H1 (cell line): ENCODE measurements at regions not wholly inside any gene's neighbourhood (a gene's known extent, or its start where the extent isn't known, plus 50 kb on each side); places are given as distances from the start of the nearest gene placed in this dataset.

Experiments
- CTCF ChIA-PET: fragments of 300-600 bp; sonication (Branson Sonifier 250); formaldehyde crosslinking; loops from one replicate; lab custom pipeline; 2021; ENCODE audit not compliant: partially characterized antibody; lab: Charles Lee
- POLR2A ChIA-PET: fragments of 300-600 bp; sonication (Branson Sonifier 250); formaldehyde crosslinking; loops from one replicate; lab custom pipeline; 2021; ENCODE audit warnings: inconsistent platforms; ENCODE audit not compliant: partially characterized antibody; lab: Charles Lee
- DNase-seq, 2 experiments: peaks; one replicate each; pipeline versions ENCODE4 v3.0.0 to v3.0.0-alpha.2; 2010 to 2022; ENCODE audit warnings: low spot score in 2 of 2, low read depth in 1 of 2, mixed read lengths in 1 of 2
- FAIRE-seq: peaks from 2 replicates; lab custom pipeline; 2011; peaks lifted over from hg19 to GRCh38; lab: Jason Lieb, UNC
- H2AFZ ChIP-seq: 2 replicates; pipeline ENCODE4 v1.8.1; 2012; ENCODE audit warnings: low read length, inconsistent platforms
- H2AK5ac ChIP-seq: 2 replicates; pipeline ENCODE4 v1.6.1; 2013; ENCODE audit warnings: low read depth, low read length
- H2BK120ac ChIP-seq: replicated peaks from 2 replicates; pipeline ENCODE3; 2013; ENCODE audit warnings: low read depth, low read length, inconsistent platforms
- H2BK12ac ChIP-seq: 2 replicates; pipeline ENCODE4 v1.6.1; 2013; ENCODE audit warnings: low read depth, low read length
- H2BK15ac ChIP-seq: 2 replicates; pipeline ENCODE4 v1.6.1; 2013; ENCODE audit warnings: low read length
- H2BK20ac ChIP-seq: 2 replicates; pipeline ENCODE4 v1.6.1; 2013; ENCODE audit warnings: low read length
- H2BK5ac ChIP-seq: 2 replicates; pipeline ENCODE4 v1.6.1; 2013; ENCODE audit warnings: low read depth, low read length
- H3K14ac ChIP-seq: 2 replicates; pipeline ENCODE4 v1.6.1; 2013; ENCODE audit warnings: inconsistent platforms; ENCODE audit not compliant: insufficient read length
- H3K18ac ChIP-seq: 2 replicates; pipeline ENCODE4 v1.6.1; 2013; ENCODE audit warnings: low read length; ENCODE audit errors: extremely low read depth
- H3K23ac ChIP-seq: 2 replicates; pipeline ENCODE4 v1.6.1; 2013; ENCODE audit warnings: inconsistent platforms; ENCODE audit not compliant: insufficient read length
- H3K23me2 ChIP-seq: 2 replicates; pipeline ENCODE4 v1.6.1; 2013; ENCODE audit warnings: low read depth, low read length
- H3K27ac ChIP-seq: 2 replicates; pipeline ENCODE4 v1.6.1; 2011; ENCODE audit warnings: low read depth, low read length, inconsistent platforms
- H3K27me3 ChIP-seq, 4 experiments: replicated peaks in 1 of 4; 1 replicate in 1 of 4; 2 replicates in 3 of 4; pipeline versions ENCODE4 v1.6.1 to v1.8.1; 2011 to 2013; ENCODE audit warnings: low read length in 3 of 4, mild to moderate bottlenecking in 3 of 4, inconsistent platforms in 2 of 4, mixed read lengths in 2 of 4, moderate library complexity in 1 of 4; ENCODE audit not compliant: control insufficient read depth in 3 of 4, insufficient read depth in 3 of 4; ENCODE audit errors: extremely low read depth in 1 of 4
- H3K36me3 ChIP-seq, 4 experiments: 2 replicates each; pipeline versions ENCODE4 v1.6.1 to v1.8.1; 2011 to 2013; ENCODE audit warnings: mild to moderate bottlenecking in 4 of 4, low read length in 3 of 4, moderate library complexity in 2 of 4, control low read depth in 1 of 4, inconsistent platforms in 1 of 4; ENCODE audit not compliant: insufficient read depth in 4 of 4, control insufficient read depth in 2 of 4
- H3K4ac ChIP-seq: replicated peaks from 2 replicates; pipeline ENCODE3; 2013; ENCODE audit warnings: low read length, low read depth, mixed read lengths, inconsistent platforms; ENCODE audit not compliant: insufficient read length
- H3K4me1 ChIP-seq, 4 experiments: replicated peaks in 1 of 4; 1 replicate in 1 of 4; 2 replicates in 3 of 4; pipeline versions ENCODE4 v1.6.1 to v1.8.1; 2011 to 2013; ENCODE audit warnings: low read length in 3 of 4, inconsistent platforms in 2 of 4, mixed read lengths in 1 of 4; ENCODE audit not compliant: insufficient read depth in 4 of 4, control insufficient read depth in 3 of 4
- H3K4me2 ChIP-seq, 2 experiments: 2 replicates each; pipeline versions ENCODE4 v1.6.1 to v1.8.1; 2011 to 2013; ENCODE audit warnings: low read depth in 2 of 2, low read length in 2 of 2, control low read depth in 1 of 2, inconsistent platforms in 1 of 2, mild to moderate bottlenecking in 1 of 2; ENCODE audit not compliant: insufficient read depth in 1 of 2
- H3K4me3 ChIP-seq, 4 experiments: fragments of 200-600, 300-600 bp in 1 of 4; sonication (generic), shearing (Covaris generic), sonication (Bioruptor Twin) in 1 of 4; 2 replicates each; pipeline versions ENCODE4 v1.5.1 to v1.8.1; 2011 to 2016; ENCODE audit warnings: low read length in 4 of 4, low read depth in 3 of 4, control low read depth in 2 of 4, inconsistent platforms in 2 of 4, mild to moderate bottlenecking in 2 of 4, mixed read lengths in 1 of 4, moderate library complexity in 1 of 4; ENCODE audit not compliant: insufficient read depth in 2 of 4; ENCODE audit errors: extremely low read depth in 1 of 4
- H3K56ac ChIP-seq: replicated peaks from 2 replicates; pipeline ENCODE3; 2013; ENCODE audit warnings: low read depth, mild to moderate bottlenecking, mixed read lengths, low read length, inconsistent platforms; ENCODE audit not compliant: insufficient read length
- H3K79me1 ChIP-seq: 2 replicates; pipeline ENCODE4 v1.6.1; 2013; ENCODE audit warnings: low read depth, low read length, control low read depth
- H3K79me2 ChIP-seq, 2 experiments: 2 replicates each; pipeline versions ENCODE4 v1.6.1 to v1.8.1; 2012 to 2013; ENCODE audit warnings: low read length in 2 of 2, mild to moderate bottlenecking in 2 of 2, inconsistent platforms in 1 of 2; ENCODE audit not compliant: insufficient read depth in 2 of 2, control insufficient read depth in 1 of 2
- H3K9ac ChIP-seq, 4 experiments: replicated peaks in 1 of 4; 1 replicate in 1 of 4; 2 replicates in 3 of 4; pipeline versions ENCODE4 v1.6.1 to v1.8.1; 2011 to 2013; ENCODE audit warnings: low read depth in 3 of 4, low read length in 3 of 4, control low read depth in 2 of 4, mild to moderate bottlenecking in 2 of 4, moderate library complexity in 2 of 4, inconsistent platforms in 1 of 4; ENCODE audit errors: extremely low read depth in 1 of 4
- H3K9me3 ChIP-seq, 2 experiments: 2 replicates each; pipeline versions ENCODE4 v1.6.1 to v1.8.1; 2012 to 2013; ENCODE audit warnings: mild to moderate bottlenecking in 2 of 2, moderate library complexity in 2 of 2, control low read depth in 1 of 2, inconsistent platforms in 1 of 2, low read depth in 1 of 2, low read length in 1 of 2, mixed read lengths in 1 of 2; ENCODE audit not compliant: insufficient read depth in 2 of 2
- H4K20me1 ChIP-seq, 2 experiments: replicated peaks in 1 of 2; 2 replicates each; pipeline versions ENCODE3 to v1.8.1; 2011 to 2013; ENCODE audit warnings: inconsistent platforms in 2 of 2, low read length in 2 of 2, mild to moderate bottlenecking in 1 of 2; ENCODE audit not compliant: insufficient read depth in 2 of 2, control insufficient read depth in 1 of 2
- H4K5ac ChIP-seq: 2 replicates; pipeline ENCODE4 v1.6.1; 2013; ENCODE audit warnings: low read length, low read depth, mixed read lengths, inconsistent platforms; ENCODE audit not compliant: insufficient read length
- H4K8ac ChIP-seq: 2 replicates; pipeline ENCODE4 v1.8.0; 2013; ENCODE audit warnings: mild to moderate bottlenecking, moderate library complexity, low read length, inconsistent platforms; ENCODE audit not compliant: insufficient read depth; ENCODE audit errors: extremely low read depth
- H4K91ac ChIP-seq: replicated peaks from 2 replicates; pipeline ENCODE3; 2013; ENCODE audit warnings: low read length, mixed read lengths, inconsistent platforms; ENCODE audit not compliant: insufficient read length
- CBX5 ChIP-seq: fragments of 300-800, 300-1000 bp; sonication (generic); IDR thresholded peaks from 2 replicates; pipeline ENCODE4 v1.7.1; 2016; ENCODE audit warnings: antibody characterized with exemption, low read length, low read depth
- CHD1 ChIP-seq: IDR thresholded peaks from 2 replicates; pipeline ENCODE4 v1.6.1; 2012; ENCODE audit warnings: low read depth, low read length, improper control_type of control experiment
- EGR1 ChIP-seq: IDR thresholded peaks from 2 replicates; pipeline ENCODE4 v1.6.1; 2011; ENCODE audit warnings: low read depth, low read length, borderline replicate concordance
- EP300 ChIP-seq, 2 experiments: IDR thresholded peaks; 1 replicate in 1 of 2; 2 replicates in 1 of 2; pipeline ENCODE4 v1.6.1; 2011 to 2012; ENCODE audit warnings: low read depth in 2 of 2, low read length in 2 of 2, mild to moderate bottlenecking in 2 of 2, borderline replicate concordance in 1 of 2, inconsistent platforms in 1 of 2, moderate library complexity in 1 of 2
- GTF2F1 ChIP-seq: IDR thresholded peaks from 2 replicates; pipeline ENCODE4 v1.6.1; 2012; ENCODE audit warnings: low read depth, low read length, improper control_type of control experiment, borderline replicate concordance
- KDM1A ChIP-seq: fragments of 200-600, 300-600 bp; sonication (generic); IDR thresholded peaks from 2 replicates; pipeline ENCODE4 v1.7.1; 2016; ENCODE audit warnings: mild to moderate bottlenecking, low read length, borderline replicate concordance
- RXRA ChIP-seq: IDR thresholded peaks from 2 replicates; pipeline ENCODE4 v1.6.1; 2011; ENCODE audit warnings: low read depth, mild to moderate bottlenecking, low read length, moderate library complexity; ENCODE audit not compliant: insufficient read depth
- SUZ12 ChIP-seq: fragments of 200-600 bp; sonication (generic); IDR thresholded peaks from 2 replicates; pipeline ENCODE4 v1.6.1; 2012; ENCODE audit warnings: mild to moderate bottlenecking, inconsistent platforms, low read length, moderate library complexity, mixed read lengths
- WGBS, 2 experiments: shearing (Covaris generic) in 1 of 2; methylation state at CpG; one replicate each; pipeline versions ENCODE4 v1.1.6 to v1.1.7; 2013 to 2015; ENCODE audit warnings: low lambda C conversion rate in 2 of 2, mixed read lengths in 2 of 2, inconsistent platforms in 1 of 2, low coverage in 1 of 2, missing lambda C conversion rate in 1 of 2; ENCODE audit not compliant: insufficient replicate concordance in 2 of 2, insufficient coverage in 1 of 2, insufficient read length in 1 of 2; ENCODE audit errors: extremely low coverage in 1 of 2, missing lambda C conversion rate in 1 of 2; 5-methylcytosine and 5-hydroxymethylcytosine counted together

DNA sequence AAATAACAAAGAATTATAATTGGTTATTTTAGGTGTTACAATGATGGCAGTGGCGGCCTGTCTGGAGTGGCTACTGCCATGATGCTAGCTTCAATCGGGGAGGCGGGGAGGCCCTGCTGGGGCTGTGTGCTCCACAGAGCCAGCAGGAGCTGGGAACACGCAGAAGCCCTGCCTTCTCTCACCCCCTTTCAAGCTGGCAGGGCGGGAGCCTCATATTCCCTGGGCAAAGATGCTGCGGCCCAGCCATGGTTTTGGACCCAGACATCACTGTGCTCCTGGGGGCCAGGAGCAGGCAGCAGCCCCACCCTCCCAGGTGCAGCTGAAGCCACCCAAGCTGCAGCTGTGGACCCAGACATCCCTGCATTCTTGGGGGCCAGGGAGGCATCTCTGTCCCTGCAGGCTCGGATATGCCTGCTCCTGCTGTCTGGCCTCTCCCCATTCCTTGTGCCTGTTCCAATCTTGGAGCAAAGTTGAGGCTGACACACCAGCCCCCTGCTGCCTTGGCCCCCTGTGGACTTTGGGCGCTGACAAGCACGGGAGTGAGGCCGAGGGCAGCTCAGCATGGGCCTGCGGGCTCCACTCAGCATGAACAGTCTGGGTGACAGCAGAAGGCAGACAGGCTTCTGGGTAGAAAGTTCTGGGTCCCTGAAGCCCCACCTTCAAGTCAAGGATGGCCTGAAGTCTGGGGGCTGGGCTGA is 263.1 kb upstream of the HTR2A start:
- POLR2A ChIA-PET: no interaction called here
- no peaks in the 10 kb centered on the region for H3K79me2 ChIP-seq
- no peak overlapping the region for H3K56ac ChIP-seq
- no peaks in the 10 kb centered on the region for H3K27me3 ChIP-seq
- no peaks in the 10 kb centered on the region for H3K23me2 ChIP-seq
- WGBS, 2 experiments: 90% methylated on average over 11 of the region's 11 CpGs; no CpG with 5 or more reads in 1 of the 2 experiments
- no peak overlapping the region for H3K4ac ChIP-seq
- FAIRE-seq (no peak), DNase-seq (no peak)
- CTCF ChIA-PET: no interaction called here
- H4K91ac ChIP-seq: no peak overlapping the region
- no peak overlapping the region for H3K14ac ChIP-seq
- no peak overlapping the region for H2AK5ac ChIP-seq
- H3K27ac ChIP-seq: no peak overlapping the region
- no peak overlapping the region for H2BK120ac ChIP-seq
- H4K5ac ChIP-seq: no peak overlapping the region
- H3K36me3 ChIP-seq: no peaks in the 10 kb centered on the region
- H2BK15ac ChIP-seq: no peak overlapping the region
- H4K8ac ChIP-seq: no peak overlapping the region
- H2BK5ac ChIP-seq: no peak overlapping the region
- H3K23ac ChIP-seq: no peak overlapping the region
- no peaks in the 10 kb centered on the region for H3K4me1 ChIP-seq
- H2AFZ ChIP-seq: no peak overlapping the region
- no peaks in the 10 kb centered on the region for H4K20me1 ChIP-seq
- H3K4me2 ChIP-seq: no peak overlapping the region
- peaks cover 0 to 2% of the 10 kb centered on the region in 2 experiments; a peak in 1 of 4 replicates for H3K9me3 ChIP-seq
- H3K9ac ChIP-seq: no peak overlapping the region
- H2BK12ac ChIP-seq: no peak overlapping the region
- no peaks in the 10 kb centered on the region for H3K79me1 ChIP-seq
- H3K4me3 ChIP-seq: no peak overlapping the region
- no peak overlapping the region for H2BK20ac ChIP-seq
- no peak overlapping the region for H3K18ac ChIP-seq
- no peak for TF ChIP-seq GTF2F1
- TF ChIP-seq EGR1: no peak
- no peak for TF ChIP-seq CBX5
- TF ChIP-seq SUZ12: no peak
- no peak for TF ChIP-seq EP300 (IDR thresholded peaks at IDR 0.05; ENCODE audit: borderline replicate concordance in 1 of 2, low read depth in 2 of 2, low read length in 2 of 2)
- TF ChIP-seq RXRA: no peak
- TF ChIP-seq CHD1: no peak
- TF ChIP-seq KDM1A: no peak
